OCI-LY1 (cell line): ENCODE measurements at regions not wholly inside any gene's neighbourhood (a gene's known extent, or its start where the extent isn't known, plus 50 kb on each side); places are given as distances from the start of the nearest gene placed in this dataset.
"Not testable (repeated sequence)": the region's sequence is repeated elsewhere in the genome, so short reads cannot be mapped to it uniquely, and the experiment has no call there.

Source experiments
- H2AFZ ChIP-seq: fragments of 200-600 bp; sonication (generic), shearing (Covaris generic); 2 replicates; pipeline ENCODE4 v1.6.0; 2014; ENCODE audit warnings: antibody characterized with exemption, mild to moderate bottlenecking, low read length
- H3F3A ChIP-seq: fragments of 200-600 bp; sonication (generic), shearing (Covaris generic); 2 replicates; pipeline ENCODE4 v1.6.0; 2014; ENCODE audit warnings: mild to moderate bottlenecking, antibody characterized with exemption, low read length, moderate library complexity; ENCODE audit not compliant: insufficient read depth
- H3K27ac ChIP-seq: fragments of 200-600 bp; sonication (generic); 2 replicates; pipeline ENCODE4 v1.5.1; 2014; ENCODE audit warnings: low read length, mixed run types, mild to moderate bottlenecking, low read depth; ENCODE audit not compliant: poor library complexity, severe bottlenecking
- H3K27me3 ChIP-seq: fragments of 200-600 bp; sonication (generic); 2 replicates; pipeline ENCODE4 v1.6.0; 2014; ENCODE audit warnings: antibody characterized with exemption, mild to moderate bottlenecking, low read length, moderate library complexity; ENCODE audit not compliant: insufficient read depth
- H3K36me3 ChIP-seq: fragments of 200-600 bp; sonication (generic); 2 replicates; pipeline ENCODE4 v1.6.1; 2014; ENCODE audit warnings: mild to moderate bottlenecking, antibody characterized with exemption, low read length, moderate library complexity, mixed read lengths; ENCODE audit not compliant: insufficient read depth
- H3K4me1 ChIP-seq: fragments of 200-600 bp; sonication (generic); 2 replicates; pipeline ENCODE4 v1.5.1; 2014; ENCODE audit warnings: mild to moderate bottlenecking, low read length, moderate library complexity; ENCODE audit not compliant: insufficient read depth, severe bottlenecking
- H3K4me2 ChIP-seq: fragments of 200-600 bp; sonication (generic), shearing (Covaris generic); 2 replicates; pipeline ENCODE4 v1.6.1; 2014; ENCODE audit warnings: low read length
- H3K4me3 ChIP-seq: fragments of 200-600 bp; sonication (generic); 2 replicates; pipeline ENCODE4 v1.5.1; 2014; ENCODE audit warnings: low read length, low read depth, mild to moderate bottlenecking, mixed read lengths; ENCODE audit not compliant: poor library complexity, severe bottlenecking
- H3K79me2 ChIP-seq: fragments of 200-600 bp; shearing (Covaris generic); 2 replicates; pipeline ENCODE4 v1.6.1; 2016; ENCODE audit warnings: mixed run types, low read length, mixed read lengths; ENCODE audit not compliant: insufficient read depth
- H3K9ac ChIP-seq: fragments of 200-600 bp; sonication (generic), shearing (Covaris generic); 2 replicates; pipeline ENCODE4 v1.6.1; 2014; ENCODE audit warnings: mild to moderate bottlenecking, low read length, mixed read lengths
- H3K9me2 ChIP-seq: fragments of 200-600 bp; sonication (generic), shearing (Covaris generic); 2 replicates; pipeline ENCODE4 v1.6.1; 2014; ENCODE audit warnings: low read depth, mild to moderate bottlenecking, low read length, mixed read lengths
- H3K9me3 ChIP-seq: fragments of 200-600 bp; shearing (Covaris generic); 2 replicates; pipeline ENCODE4 v1.6.1; 2014; ENCODE audit warnings: low read length, mixed read lengths
- H4K20me1 ChIP-seq: fragments of 200-600 bp; sonication (generic), shearing (Covaris generic); 2 replicates; pipeline ENCODE4 v1.6.0; 2016; ENCODE audit warnings: mild to moderate bottlenecking, low read length; ENCODE audit not compliant: insufficient read depth
- CTCF ChIP-seq: fragments of 200-600 bp; sonication (generic), shearing (Covaris generic); IDR thresholded peaks from 2 replicates; pipeline ENCODE4 v1.5.1; 2017; ENCODE audit warnings: mild to moderate bottlenecking, antibody characterized with exemption, low read length, moderate library complexity, mixed read lengths
- EZH2 ChIP-seq: fragments of 200-600 bp; sonication (generic), shearing (Covaris generic); IDR thresholded peaks from 2 replicates; pipeline ENCODE4 v1.8.0; 2017; ENCODE audit warnings: borderline replicate concordance, mixed run types, mild to moderate bottlenecking, antibody characterized with exemption, low read length, moderate library complexity, mixed read lengths

DNA sequence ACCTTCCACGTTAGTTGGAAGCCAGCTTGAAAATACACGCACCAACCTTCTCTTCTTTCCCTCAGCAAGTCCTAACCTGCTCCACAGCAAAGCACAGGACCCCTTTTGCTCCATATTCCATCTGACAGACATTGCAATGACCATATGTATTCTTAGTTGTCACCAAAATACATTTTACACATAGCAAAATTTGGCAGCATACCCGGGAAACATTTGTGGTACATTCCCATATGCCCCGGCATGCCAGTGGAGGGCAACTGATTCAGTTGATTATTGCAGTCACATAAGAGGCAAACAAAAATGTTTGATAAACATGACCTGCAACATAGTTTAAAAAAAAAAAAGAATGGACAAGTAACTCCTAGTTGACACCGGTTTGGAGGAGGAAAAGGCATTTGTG lies 202.1 kb upstream of the UBE2E3 start:
- Histone ChIP-seq H2AFZ (no peak overlapping the region), H3K27me3 (no peaks in the 10 kb centered on the region), H3K4me2 (no peak overlapping the region), H3K4me3 (no peak overlapping the region), H3K9ac (no peak overlapping the region), H3K27ac (no peak overlapping the region), H3K79me2 (no peaks in the 10 kb centered on the region), H3K4me1 (no peaks in the 10 kb centered on the region), H3F3A (no peaks in the 10 kb centered on the region), H3K9me3 (no peaks in the 10 kb centered on the region), H4K20me1 (no peaks in the 10 kb centered on the region), H3K36me3 (no peaks in the 10 kb centered on the region), H3K9me2 (no peaks in the 10 kb centered on the region)
- TF ChIP-seq EZH2 (no peak), CTCF (no peak)

DNA sequence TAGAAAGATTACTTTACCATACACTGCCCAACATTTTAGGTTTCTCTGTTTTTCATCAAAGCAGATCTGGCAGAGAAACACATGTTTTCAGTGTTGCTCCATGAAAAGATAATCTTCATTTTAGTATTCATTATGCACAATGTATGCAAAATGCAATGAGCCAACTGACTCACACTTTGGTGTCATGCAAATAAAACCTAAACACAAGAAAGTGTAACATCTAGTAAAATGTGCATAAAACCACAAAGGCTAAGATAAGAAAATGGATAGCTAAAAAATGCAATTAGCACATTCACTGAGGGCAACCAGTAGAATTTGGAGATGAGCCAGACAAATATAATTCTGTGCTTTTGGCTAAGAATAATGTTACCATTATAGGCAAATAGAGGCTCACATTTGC lies 203.5 kb upstream of the UBE2E3 start:
- Histone ChIP-seq H3K4me1 (no peaks in the 10 kb centered on the region), H3K9ac (no peak overlapping the region), H3K4me2 (no peak overlapping the region), H2AFZ (no peak overlapping the region), H3K27me3 (no peaks in the 10 kb centered on the region), H4K20me1 (no peaks in the 10 kb centered on the region), H3K27ac (no peak overlapping the region), H3F3A (no peaks in the 10 kb centered on the region), H3K9me3 (no peaks in the 10 kb centered on the region), H3K9me2 (no peaks in the 10 kb centered on the region), H3K36me3 (no peaks in the 10 kb centered on the region), H3K79me2 (no peaks in the 10 kb centered on the region), H3K4me3 (no peak overlapping the region)
- TF ChIP-seq EZH2 = no peak
- no peak for TF ChIP-seq CTCF

GRCh38 chr2:180775711-180776110 lies 204.7 kb upstream of the UBE2E3 start:
- Histone ChIP-seq H3F3A (no peaks in the 10 kb centered on the region), H3K4me1 (no peaks in the 10 kb centered on the region), H2AFZ (no peak overlapping the region), H3K9me2 (no peaks in the 10 kb centered on the region), H3K9me3 (no peaks in the 10 kb centered on the region), H3K4me3 (no peak overlapping the region), H4K20me1 (no peaks in the 10 kb centered on the region), H3K79me2 (no peaks in the 10 kb centered on the region), H3K36me3 (no peaks in the 10 kb centered on the region), H3K27ac (no peak overlapping the region), H3K4me2 (no peak overlapping the region), H3K9ac (no peak overlapping the region), H3K27me3 (no peaks in the 10 kb centered on the region)
- TF ChIP-seq EZH2 (no peak), CTCF (no peak)

DNA sequence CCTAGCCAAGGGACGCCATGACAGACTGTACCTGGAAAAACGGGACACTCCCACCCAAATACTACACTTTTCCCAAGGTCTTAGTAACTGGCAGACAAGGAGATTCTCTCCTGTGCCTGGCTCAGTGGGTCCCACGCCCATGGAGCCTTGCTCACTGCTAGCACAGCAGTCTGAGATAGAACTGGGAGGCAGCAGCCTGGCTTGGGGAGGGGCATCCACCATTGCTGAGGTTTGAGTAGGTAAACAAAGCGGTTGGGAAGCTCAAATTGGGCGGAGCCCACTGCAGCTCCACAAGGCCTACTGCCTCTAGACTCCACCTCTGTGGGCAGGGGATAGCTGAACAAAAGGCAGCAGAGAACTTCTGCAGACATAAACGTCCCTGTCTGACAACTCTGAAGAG lies 215.1 kb upstream of the UBE2E3 start:
- H3F3A ChIP-seq, H3K27ac ChIP-seq, H2AFZ ChIP-seq, H3K4me3 ChIP-seq, H3K79me2 ChIP-seq, H3K9me3 ChIP-seq, H3K9ac ChIP-seq, H3K4me1 ChIP-seq, H4K20me1 ChIP-seq, H3K36me3 ChIP-seq, H3K9me2 ChIP-seq, H3K27me3 ChIP-seq, H3K4me2 ChIP-seq: not testable (repeated sequence)
